ENCODE measurements at regions not wholly inside any gene's neighbourhood (a gene's known extent, or its start where the extent isn't known, plus 50 kb on each side); places are given as distances from the start of the nearest gene placed in this dataset.

DNA sequence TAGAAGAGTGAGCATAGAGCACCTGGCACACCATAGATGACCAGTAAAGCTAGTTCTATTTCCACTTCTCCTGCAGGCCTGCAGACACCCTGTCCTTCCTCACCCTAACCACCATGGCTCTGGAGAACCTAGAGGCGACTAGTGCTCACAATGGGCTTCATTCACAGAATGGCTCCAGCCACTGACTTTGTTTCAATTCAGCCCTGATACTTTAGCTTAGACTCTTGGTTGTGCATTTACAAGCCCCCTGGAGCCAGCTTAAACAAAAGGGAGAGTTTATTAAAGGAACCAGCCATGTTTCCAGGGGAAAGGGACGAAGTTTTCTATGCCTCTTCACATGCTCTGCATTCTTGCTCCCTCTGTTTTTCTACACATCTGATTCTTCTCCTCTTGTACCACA, 123.7 kb downstream of the NAV1 start:
- Histone ChIP-seq H3K36me3 (ENCODE audit: insufficient read depth) (no peaks in the 10 kb centered on the region), H4K20me1 (ENCODE audit: insufficient read depth) (no peaks in the 10 kb centered on the region), H2AFZ (ENCODE audit: low read depth) (no peak overlapping the region), H3K27me3 (ENCODE audit: insufficient read depth, low read depth) (no peaks in the 10 kb centered on the region), H3K79me2 (ENCODE audit: insufficient read depth, low read depth) (no peaks in the 10 kb centered on the region), H3K9ac (no peak overlapping the region), H3K4me2 (no peak overlapping the region), H3K4me3 (IDR thresholded peaks at IDR 0.05; ENCODE audit: insufficient read depth, low read depth, low read length) (no peak overlapping the region), H3K27ac (no peak overlapping the region), H3K4me1 (ENCODE audit: low read depth, poor library complexity, severe bottlenecking) (no peaks in the 10 kb centered on the region)
- no peak for TF ChIP-seq CTCF (conservative IDR thresholded peaks at IDR 0.05; ENCODE audit: low read depth, low read length)

GRCh38 chr1:201663491-201664113, 124.7 kb downstream of the NAV1 start:
- no peaks in the 10 kb centered on the region for H3K27me3 ChIP-seq (ENCODE audit: insufficient read depth, low read depth)
- no peaks in the 10 kb centered on the region for H3K79me2 ChIP-seq (ENCODE audit: insufficient read depth, low read depth)
- H3K36me3 ChIP-seq (ENCODE audit: insufficient read depth): no peaks in the 10 kb centered on the region
- H4K20me1 ChIP-seq (ENCODE audit: insufficient read depth): no peaks in the 10 kb centered on the region
- no peak overlapping the region for H2AFZ ChIP-seq (ENCODE audit: low read depth)
- no peak overlapping the region for H3K4me2 ChIP-seq
- no peak for TF ChIP-seq CTCF (conservative IDR thresholded peaks at IDR 0.05; ENCODE audit: low read depth, low read length)
- no peak overlapping the region for H3K4me3 ChIP-seq (IDR thresholded peaks at IDR 0.05; ENCODE audit: insufficient read depth, low read depth, low read length)
- no peaks in the 10 kb centered on the region for H3K4me1 ChIP-seq (ENCODE audit: low read depth, poor library complexity, severe bottlenecking)
- H3K9ac ChIP-seq: no peak overlapping the region
- no peak overlapping the region for H3K27ac ChIP-seq

- TF ChIP-seq CTCF (conservative IDR thresholded peaks at IDR 0.05; ENCODE audit: low read depth, low read length): no peak
- no peak overlapping the region for H3K27ac ChIP-seq
- no peak overlapping the region for H3K4me3 ChIP-seq (IDR thresholded peaks at IDR 0.05; ENCODE audit: insufficient read depth, low read depth, low read length)
- H3K36me3 ChIP-seq (ENCODE audit: insufficient read depth): no peaks in the 10 kb centered on the region
- no peaks in the 10 kb centered on the region for H3K79me2 ChIP-seq (ENCODE audit: insufficient read depth, low read depth)
- no peaks in the 10 kb centered on the region for H3K4me1 ChIP-seq (ENCODE audit: low read depth, poor library complexity, severe bottlenecking)
- H3K9ac ChIP-seq: no peak overlapping the region
- H3K27me3 ChIP-seq (ENCODE audit: insufficient read depth, low read depth): no peaks in the 10 kb centered on the region
- H3K4me2 ChIP-seq: no peak overlapping the region
- no peaks in the 10 kb centered on the region for H4K20me1 ChIP-seq (ENCODE audit: insufficient read depth)
- no peak overlapping the region for H2AFZ ChIP-seq (ENCODE audit: low read depth)
Measured at GRCh38 chr1:201665036-201665435, 126.1 kb downstream of the NAV1 start.

GRCh38 chr1:201666102-201666501, 127.2 kb downstream of the NAV1 start:
- H3K36me3 ChIP-seq (ENCODE audit: insufficient read depth): no peaks in the 10 kb centered on the region
- H3K4me3 ChIP-seq (IDR thresholded peaks at IDR 0.05; ENCODE audit: insufficient read depth, low read depth, low read length): no peak overlapping the region

More at GRCh38 chr1:201666102-201666501, 127.2 kb downstream of the NAV1 start:
- Histone ChIP-seq H2AFZ (ENCODE audit: low read depth) (no peak overlapping the region), H4K20me1 (ENCODE audit: insufficient read depth) (no peaks in the 10 kb centered on the region), H3K27me3 (ENCODE audit: insufficient read depth, low read depth) (no peaks in the 10 kb centered on the region), H3K4me1 (ENCODE audit: low read depth, poor library complexity, severe bottlenecking) (no peaks in the 10 kb centered on the region), H3K79me2 (ENCODE audit: insufficient read depth, low read depth) (no peaks in the 10 kb centered on the region), H3K27ac (no peak overlapping the region), H3K4me2 (no peak overlapping the region), H3K9ac (no peak overlapping the region)
- no peak for TF ChIP-seq CTCF (conservative IDR thresholded peaks at IDR 0.05; ENCODE audit: low read depth, low read length)
